ENCODE measurements at regions not wholly inside any gene's neighbourhood (a gene's known extent, or its start where the extent isn't known, plus 50 kb on each side); places are given as distances from the start of the nearest gene placed in this dataset.

GRCh38 chr4:151573945-151574344 lies 165.0 kb downstream of the FHIP1A start:
- TF ChIP-seq EZH2phosphoT487 (IDR thresholded peaks at IDR 0.05; ENCODE audit: borderline replicate concordance, low read length) (no peak), CTCF (IDR thresholded peaks at IDR 0.05; ENCODE audit: low read depth, low read length, poor library complexity, severe bottlenecking) (no peak)

GRCh38 chr4:151574968-151575367 lies 166.0 kb downstream of the FHIP1A start:
- TF ChIP-seq EZH2phosphoT487 (IDR thresholded peaks at IDR 0.05; ENCODE audit: borderline replicate concordance, low read length) (no peak), CTCF (IDR thresholded peaks at IDR 0.05; ENCODE audit: low read depth, low read length, poor library complexity, severe bottlenecking) (no peak)
- Histone ChIP-seq H3K36me3 (ENCODE audit: control insufficient read depth, low read length) (no peaks in the 10 kb centered on the region), H3K4me3 (ENCODE audit: low read length) (no peak overlapping the region), H3K27ac (ENCODE audit: low read depth, low read length) (no peak overlapping the region), H3F3A (ENCODE audit: control insufficient read depth, insufficient read depth) (no peaks in the 10 kb centered on the region), H4K20me1 (ENCODE audit: control insufficient read depth, insufficient read depth, low read depth, low read length) (no peaks in the 10 kb centered on the region), H3K9me2 (replicated peaks; ENCODE audit: control insufficient read depth, low read length) (no peaks in the 10 kb centered on the region), H3K4me2 (ENCODE audit: low read length) (no peak overlapping the region), H3K79me2 (ENCODE audit: control insufficient read depth, low read length) (no peaks in the 10 kb centered on the region), H3K27me3 (ENCODE audit: control insufficient read depth, low read length) (peaks cover 3% of the 10 kb centered on the region; the same call in 1 of the 2 replicates), H3K4me1 (ENCODE audit: control insufficient read depth, low read length) (no peaks in the 10 kb centered on the region), H3K9me3 (ENCODE audit: control insufficient read depth, insufficient read depth, low read length) (no peaks in the 10 kb centered on the region)

More at GRCh38 chr4:151573945-151574344, 165.0 kb downstream of the FHIP1A start:
- Histone ChIP-seq H3K27ac (ENCODE audit: low read depth, low read length) (no peak overlapping the region), H3F3A (ENCODE audit: control insufficient read depth, insufficient read depth) (no peaks in the 10 kb centered on the region), H3K36me3 (ENCODE audit: control insufficient read depth, low read length) (no peaks in the 10 kb centered on the region), H3K9me3 (ENCODE audit: control insufficient read depth, insufficient read depth, low read length) (no peaks in the 10 kb centered on the region), H3K4me2 (ENCODE audit: low read length) (no peak overlapping the region), H3K4me3 (ENCODE audit: low read length) (no peak overlapping the region), H3K27me3 (ENCODE audit: control insufficient read depth, low read length) (peaks cover 3% of the 10 kb centered on the region; the same call in 1 of the 2 replicates), H3K79me2 (ENCODE audit: control insufficient read depth, low read length) (no peaks in the 10 kb centered on the region), H3K4me1 (ENCODE audit: control insufficient read depth, low read length) (no peaks in the 10 kb centered on the region), H3K9me2 (replicated peaks; ENCODE audit: control insufficient read depth, low read length) (no peaks in the 10 kb centered on the region), H4K20me1 (ENCODE audit: control insufficient read depth, insufficient read depth, low read depth, low read length) (no peaks in the 10 kb centered on the region)

GRCh38 chr4:151575646-151576045 lies 166.7 kb downstream of the FHIP1A start:
- no peak for TF ChIP-seq CTCF (IDR thresholded peaks at IDR 0.05; ENCODE audit: low read depth, low read length, poor library complexity, severe bottlenecking)
- no peaks in the 10 kb centered on the region for H3K79me2 ChIP-seq (ENCODE audit: control insufficient read depth, low read length)
- H3K27me3 ChIP-seq (ENCODE audit: control insufficient read depth, low read length) = peaks cover 3% of the 10 kb centered on the region; the same call in 1 of the 2 replicates
- H3K4me1 ChIP-seq (ENCODE audit: control insufficient read depth, low read length) = no peaks in the 10 kb centered on the region
- H3K4me3 ChIP-seq (ENCODE audit: low read length) = no peak overlapping the region
- H3K4me2 ChIP-seq (ENCODE audit: low read length) = no peak overlapping the region
- no peaks in the 10 kb centered on the region for H4K20me1 ChIP-seq (ENCODE audit: control insufficient read depth, insufficient read depth, low read depth, low read length)
- no peak overlapping the region for H3K27ac ChIP-seq (ENCODE audit: low read depth, low read length)
- H3F3A ChIP-seq (ENCODE audit: control insufficient read depth, insufficient read depth) = no peaks in the 10 kb centered on the region
- no peaks in the 10 kb centered on the region for H3K36me3 ChIP-seq (ENCODE audit: control insufficient read depth, low read length)
- H3K9me2 ChIP-seq (replicated peaks; ENCODE audit: control insufficient read depth, low read length) = no peaks in the 10 kb centered on the region
- H3K9me3 ChIP-seq (ENCODE audit: control insufficient read depth, insufficient read depth, low read length) = no peaks in the 10 kb centered on the region
